WTC11 (cell line): ENCODE measurements at regions not wholly inside any gene's neighbourhood (a gene's known extent, or its start where the extent isn't known, plus 50 kb on each side); places are given as distances from the start of the nearest gene placed in this dataset.

ENCODE experiments used
- ATF1 ChIP-seq: sonication (generic); formaldehyde crosslinking; IDR thresholded peaks from 2 replicates; pipeline ENCODE4 v1.8.1; 2023; ENCODE audit warnings: mild to moderate bottlenecking, moderate library complexity, missing genetic modification reagents
- CBFB ChIP-seq: sonication (generic); formaldehyde crosslinking; IDR thresholded peaks from 2 replicates; pipeline ENCODE4 v1.8.1; 2022; ENCODE audit warnings: mild to moderate bottlenecking, low read depth, missing genetic modification reagents
- FOXP1 ChIP-seq: sonication (generic); formaldehyde crosslinking; IDR thresholded peaks from 2 replicates; pipeline ENCODE4 v1.8.0; 2022; ENCODE audit warnings: missing genetic modification reagents, mild to moderate bottlenecking, moderate library complexity, borderline replicate concordance
- HMGA2 ChIP-seq: fragments of 250-450 bp; sonication (Bioruptor Pico); IDR thresholded peaks from 2 replicates; pipeline ENCODE4 v1.4.0; 2021; ENCODE audit warnings: mild to moderate bottlenecking, moderate library complexity
- NFATC4 ChIP-seq: fragments of 250-450 bp; sonication (Bioruptor Pico); IDR thresholded peaks from 2 replicates; pipeline ENCODE4 v1.9.0; 2021; ENCODE audit warnings: mild to moderate bottlenecking
- NFE2L1 ChIP-seq: sonication (generic); formaldehyde crosslinking; IDR thresholded peaks from 2 replicates; pipeline ENCODE4 v1.8.1; 2023; ENCODE audit warnings: missing genetic modification reagents
- NR1H2 ChIP-seq: sonication (generic); formaldehyde crosslinking; IDR thresholded peaks from 2 replicates; pipeline ENCODE4 v1.9.0; 2021; ENCODE audit warnings: mild to moderate bottlenecking, moderate library complexity, missing genetic modification reagents
- NR2C2 ChIP-seq: sonication (generic); formaldehyde crosslinking; IDR thresholded peaks from 2 replicates; pipeline ENCODE4 v1.8.0; 2022; ENCODE audit warnings: mild to moderate bottlenecking, missing genetic modification reagents
- NR3C1 ChIP-seq: sonication (generic); formaldehyde crosslinking; conservative IDR thresholded peaks from 2 replicates; pipeline ENCODE4 v1.8.1; 2023; ENCODE audit warnings: low read depth, mild to moderate bottlenecking, missing genetic modification reagents
- TP53 ChIP-seq: sonication (generic); formaldehyde crosslinking; IDR thresholded peaks from 2 replicates; pipeline ENCODE4 v1.8.1; 2023; ENCODE audit warnings: mild to moderate bottlenecking, missing genetic modification reagents
- ZNF138 ChIP-seq: sonication (generic); formaldehyde crosslinking; conservative IDR thresholded peaks from 2 replicates; pipeline ENCODE4 v1.8.1; 2022; ENCODE audit warnings: mild to moderate bottlenecking, moderate library complexity, missing genetic modification reagents
- ZNF232 ChIP-seq: sonication (generic); formaldehyde crosslinking; IDR thresholded peaks from 2 replicates; pipeline ENCODE4 v1.8.0; 2022; ENCODE audit warnings: mild to moderate bottlenecking, missing genetic modification reagents
- ZNF423 ChIP-seq: fragments of 250-450 bp; sonication (Bioruptor Pico); IDR thresholded peaks from 2 replicates; pipeline ENCODE4 v2.1.2; 2022; ENCODE audit warnings: mild to moderate bottlenecking, moderate library complexity
- TF ChIP-seq, protein P1 (sequence below): sonication (generic); formaldehyde crosslinking; IDR thresholded peaks from 2 replicates; pipeline ENCODE4 v1.8.0; 2022; ENCODE audit warnings: missing genetic modification reagents
- TF ChIP-seq, protein P2 (sequence below): fragments of 250-450 bp; sonication (Bioruptor Pico); IDR thresholded peaks from 2 replicates; pipeline ENCODE4 v1.9.0; 2021; ENCODE audit warnings: moderate library complexity, mild to moderate bottlenecking, inconsistent platforms, borderline replicate concordance
- TF ChIP-seq, protein P3 (sequence below): fragments of 250-450 bp; sonication (Bioruptor Pico); conservative IDR thresholded peaks from 2 replicates; pipeline ENCODE4 v1.9.0; 2021; ENCODE audit warnings: mild to moderate bottlenecking
- TF ChIP-seq, protein P4 (sequence below): sonication (generic); formaldehyde crosslinking; IDR thresholded peaks from 2 replicates; pipeline ENCODE4 v1.8.1; 2023; ENCODE audit warnings: mild to moderate bottlenecking, missing genetic modification reagents, borderline replicate concordance
- TF ChIP-seq, protein P5 (sequence below): sonication (generic); formaldehyde crosslinking; IDR thresholded peaks from 2 replicates; pipeline ENCODE4 v1.8.0; 2022; ENCODE audit warnings: mild to moderate bottlenecking, missing genetic modification reagents
- TF ChIP-seq, protein P6 (sequence below): sonication (generic); formaldehyde crosslinking; IDR thresholded peaks from 2 replicates; pipeline ENCODE4 v1.8.0; 2022; ENCODE audit warnings: mild to moderate bottlenecking, missing genetic modification reagents
- TF ChIP-seq, protein P7 (sequence below): sonication (generic); formaldehyde crosslinking; IDR thresholded peaks from 2 replicates; pipeline ENCODE4 v1.8.1; 2023; ENCODE audit warnings: mild to moderate bottlenecking, missing genetic modification reagents
- TF ChIP-seq, protein P8 (sequence below): fragments of 250-450 bp; sonication (Bioruptor Pico); IDR thresholded peaks from 2 replicates; pipeline ENCODE4 v2.1.2; 2022; ENCODE audit warnings: mild to moderate bottlenecking, moderate library complexity
- TF ChIP-seq, protein P9 (sequence below): sonication (generic); formaldehyde crosslinking; IDR thresholded peaks from 2 replicates; pipeline ENCODE4 v1.8.1; 2022; ENCODE audit warnings: mild to moderate bottlenecking, moderate library complexity, missing genetic modification reagents

DNA sequence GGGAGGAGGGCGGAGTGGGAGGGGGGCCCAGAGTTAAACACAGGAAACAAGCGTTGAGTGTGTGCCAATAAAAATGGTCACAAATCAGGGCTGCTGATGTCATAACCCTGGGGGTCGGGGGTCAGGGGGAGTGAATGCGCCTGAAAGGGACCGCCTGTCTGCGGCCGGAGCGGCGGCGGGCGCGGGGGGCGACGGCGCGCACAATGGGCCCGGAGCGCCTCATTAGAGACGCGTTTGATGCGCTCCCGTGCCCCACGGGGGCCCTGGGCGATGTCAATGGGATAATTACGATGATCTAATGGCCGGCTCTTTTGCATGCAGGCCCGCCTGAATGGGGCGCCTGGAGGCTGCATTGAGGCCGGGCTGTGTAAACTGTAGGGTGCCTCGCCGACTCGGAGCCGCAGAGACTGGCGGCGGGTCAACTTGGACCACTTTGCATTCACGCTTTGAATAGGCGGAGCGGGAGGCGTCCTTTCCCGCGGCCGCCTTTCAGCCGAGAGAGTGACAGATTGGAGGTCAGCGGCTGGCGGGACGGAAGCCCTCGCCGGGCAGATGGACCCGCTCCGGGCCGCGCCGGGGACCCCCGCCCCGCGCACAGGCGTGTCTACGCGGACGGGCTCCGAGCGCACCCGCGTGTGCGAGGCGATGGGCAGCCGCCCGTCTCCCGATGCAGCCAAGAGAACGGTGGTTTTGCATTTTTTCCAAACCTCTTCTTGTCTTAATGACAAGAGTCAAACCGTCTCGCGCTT lies 296.1 kb downstream of the TFAP2C start (continued):
- TF ChIP-seq, protein P1, sequence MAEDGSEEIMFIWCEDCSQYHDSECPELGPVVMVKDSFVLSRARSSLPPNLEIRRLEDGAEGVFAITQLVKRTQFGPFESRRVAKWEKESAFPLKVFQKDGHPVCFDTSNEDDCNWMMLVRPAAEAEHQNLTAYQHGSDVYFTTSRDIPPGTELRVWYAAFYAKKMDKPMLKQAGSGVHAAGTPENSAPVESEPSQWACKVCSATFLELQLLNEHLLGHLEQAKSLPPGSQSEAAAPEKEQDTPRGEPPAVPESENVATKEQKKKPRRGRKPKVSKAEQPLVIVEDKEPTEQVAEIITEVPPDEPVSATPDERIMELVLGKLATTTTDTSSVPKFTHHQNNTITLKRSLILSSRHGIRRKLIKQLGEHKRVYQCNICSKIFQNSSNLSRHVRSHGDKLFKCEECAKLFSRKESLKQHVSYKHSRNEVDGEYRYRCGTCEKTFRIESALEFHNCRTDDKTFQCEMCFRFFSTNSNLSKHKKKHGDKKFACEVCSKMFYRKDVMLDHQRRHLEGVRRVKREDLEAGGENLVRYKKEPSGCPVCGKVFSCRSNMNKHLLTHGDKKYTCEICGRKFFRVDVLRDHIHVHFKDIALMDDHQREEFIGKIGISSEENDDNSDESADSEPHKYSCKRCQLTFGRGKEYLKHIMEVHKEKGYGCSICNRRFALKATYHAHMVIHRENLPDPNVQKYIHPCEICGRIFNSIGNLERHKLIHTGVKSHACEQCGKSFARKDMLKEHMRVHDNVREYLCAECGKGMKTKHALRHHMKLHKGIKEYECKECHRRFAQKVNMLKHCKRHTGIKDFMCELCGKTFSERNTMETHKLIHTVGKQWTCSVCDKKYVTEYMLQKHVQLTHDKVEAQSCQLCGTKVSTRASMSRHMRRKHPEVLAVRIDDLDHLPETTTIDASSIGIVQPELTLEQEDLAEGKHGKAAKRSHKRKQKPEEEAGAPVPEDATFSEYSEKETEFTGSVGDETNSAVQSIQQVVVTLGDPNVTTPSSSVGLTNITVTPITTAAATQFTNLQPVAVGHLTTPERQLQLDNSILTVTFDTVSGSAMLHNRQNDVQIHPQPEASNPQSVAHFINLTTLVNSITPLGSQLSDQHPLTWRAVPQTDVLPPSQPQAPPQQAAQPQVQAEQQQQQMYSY (CRISPR knock-in tag), result no peak
- TF ChIP-seq, protein P2, sequence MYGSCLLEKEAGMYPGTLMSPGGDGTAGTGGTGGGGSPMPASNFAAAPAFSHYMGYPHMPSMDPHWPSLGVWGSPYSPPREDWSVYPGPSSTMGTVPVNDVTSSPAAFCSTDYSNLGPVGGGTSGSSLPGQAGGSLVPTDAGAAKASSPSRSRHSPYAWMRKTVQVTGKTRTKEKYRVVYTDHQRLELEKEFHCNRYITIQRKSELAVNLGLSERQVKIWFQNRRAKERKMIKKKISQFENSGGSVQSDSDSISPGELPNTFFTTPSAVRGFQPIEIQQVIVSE, result no peak
- TF ChIP-seq, protein P3, sequence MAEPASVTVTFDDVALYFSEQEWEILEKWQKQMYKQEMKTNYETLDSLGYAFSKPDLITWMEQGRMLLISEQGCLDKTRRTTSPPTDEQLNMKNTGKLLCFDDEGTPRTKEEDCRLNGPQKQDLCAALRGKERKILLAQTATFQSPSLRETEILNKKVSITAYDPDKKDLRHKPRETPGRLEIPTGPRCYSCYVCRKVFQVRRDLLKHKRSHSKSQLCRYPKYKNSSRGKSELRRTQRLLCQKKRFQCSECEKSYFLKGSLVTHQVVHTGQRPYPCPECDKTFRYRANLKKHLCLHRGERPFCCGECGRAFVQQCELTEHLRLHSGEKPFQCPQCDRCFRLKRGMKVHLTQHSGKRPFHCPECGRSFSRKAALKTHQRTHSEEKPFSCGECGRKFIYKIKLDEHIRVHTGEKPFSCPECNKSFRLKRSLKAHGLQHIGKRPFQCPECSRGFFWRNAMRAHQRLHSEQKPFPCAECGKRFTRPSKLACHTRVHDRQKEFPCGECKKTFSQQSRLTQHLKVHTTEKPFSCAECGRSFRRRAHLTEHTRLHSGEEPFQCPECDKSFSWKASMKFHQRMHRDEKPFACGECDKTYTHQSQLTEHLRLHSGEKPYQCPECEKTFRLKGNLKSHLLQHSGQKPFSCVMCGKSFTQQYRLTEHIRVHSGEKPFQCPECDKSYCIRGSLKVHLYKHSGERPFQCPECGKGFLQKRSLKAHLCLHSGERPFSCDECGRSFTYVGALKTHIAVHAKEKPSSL, result no peak
- TF ChIP-seq TP53 (CRISPR knock-in tag) (peak; percentile 62; the same call in 1 of the 2 replicates), NFATC4 (CRISPR knock-in tag) (no peak), NR3C1 (CRISPR knock-in tag) (no peak), FOXP1 (CRISPR knock-in tag) (0 out of 2 replicates have a peak, but pooled peaks have one; percentile 24), NFE2L1 (CRISPR knock-in tag) (no peak), CBFB (CRISPR knock-in tag) (no peak), ZNF423 (CRISPR knock-in tag) (peak; percentile 62), NR2C2 (CRISPR knock-in tag) (0 out of 2 replicates have a peak, but pooled peaks have one; percentile 29), ZNF232 (no peak), NR1H2 (no peak), ATF1 (CRISPR knock-in tag) (no peak), HMGA2 (no peak), ZNF138 (CRISPR knock-in tag) (no peak; the same call in 1 of the 2 replicates)
- TF ChIP-seq, protein P4, sequence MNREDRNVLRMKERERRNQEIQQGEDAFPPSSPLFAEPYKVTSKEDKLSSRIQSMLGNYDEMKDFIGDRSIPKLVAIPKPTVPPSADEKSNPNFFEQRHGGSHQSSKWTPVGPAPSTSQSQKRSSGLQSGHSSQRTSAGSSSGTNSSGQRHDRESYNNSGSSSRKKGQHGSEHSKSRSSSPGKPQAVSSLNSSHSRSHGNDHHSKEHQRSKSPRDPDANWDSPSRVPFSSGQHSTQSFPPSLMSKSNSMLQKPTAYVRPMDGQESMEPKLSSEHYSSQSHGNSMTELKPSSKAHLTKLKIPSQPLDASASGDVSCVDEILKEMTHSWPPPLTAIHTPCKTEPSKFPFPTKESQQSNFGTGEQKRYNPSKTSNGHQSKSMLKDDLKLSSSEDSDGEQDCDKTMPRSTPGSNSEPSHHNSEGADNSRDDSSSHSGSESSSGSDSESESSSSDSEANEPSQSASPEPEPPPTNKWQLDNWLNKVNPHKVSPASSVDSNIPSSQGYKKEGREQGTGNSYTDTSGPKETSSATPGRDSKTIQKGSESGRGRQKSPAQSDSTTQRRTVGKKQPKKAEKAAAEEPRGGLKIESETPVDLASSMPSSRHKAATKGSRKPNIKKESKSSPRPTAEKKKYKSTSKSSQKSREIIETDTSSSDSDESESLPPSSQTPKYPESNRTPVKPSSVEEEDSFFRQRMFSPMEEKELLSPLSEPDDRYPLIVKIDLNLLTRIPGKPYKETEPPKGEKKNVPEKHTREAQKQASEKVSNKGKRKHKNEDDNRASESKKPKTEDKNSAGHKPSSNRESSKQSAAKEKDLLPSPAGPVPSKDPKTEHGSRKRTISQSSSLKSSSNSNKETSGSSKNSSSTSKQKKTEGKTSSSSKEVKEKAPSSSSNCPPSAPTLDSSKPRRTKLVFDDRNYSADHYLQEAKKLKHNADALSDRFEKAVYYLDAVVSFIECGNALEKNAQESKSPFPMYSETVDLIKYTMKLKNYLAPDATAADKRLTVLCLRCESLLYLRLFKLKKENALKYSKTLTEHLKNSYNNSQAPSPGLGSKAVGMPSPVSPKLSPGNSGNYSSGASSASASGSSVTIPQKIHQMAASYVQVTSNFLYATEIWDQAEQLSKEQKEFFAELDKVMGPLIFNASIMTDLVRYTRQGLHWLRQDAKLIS (CRISPR knock-in tag), result no peak
- TF ChIP-seq, protein P5, sequence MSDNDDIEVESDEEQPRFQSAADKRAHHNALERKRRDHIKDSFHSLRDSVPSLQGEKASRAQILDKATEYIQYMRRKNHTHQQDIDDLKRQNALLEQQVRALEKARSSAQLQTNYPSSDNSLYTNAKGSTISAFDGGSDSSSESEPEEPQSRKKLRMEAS (CRISPR knock-in tag), result peak; percentile 41; the same call in 1 of the 2 replicates
- TF ChIP-seq, protein P6, sequence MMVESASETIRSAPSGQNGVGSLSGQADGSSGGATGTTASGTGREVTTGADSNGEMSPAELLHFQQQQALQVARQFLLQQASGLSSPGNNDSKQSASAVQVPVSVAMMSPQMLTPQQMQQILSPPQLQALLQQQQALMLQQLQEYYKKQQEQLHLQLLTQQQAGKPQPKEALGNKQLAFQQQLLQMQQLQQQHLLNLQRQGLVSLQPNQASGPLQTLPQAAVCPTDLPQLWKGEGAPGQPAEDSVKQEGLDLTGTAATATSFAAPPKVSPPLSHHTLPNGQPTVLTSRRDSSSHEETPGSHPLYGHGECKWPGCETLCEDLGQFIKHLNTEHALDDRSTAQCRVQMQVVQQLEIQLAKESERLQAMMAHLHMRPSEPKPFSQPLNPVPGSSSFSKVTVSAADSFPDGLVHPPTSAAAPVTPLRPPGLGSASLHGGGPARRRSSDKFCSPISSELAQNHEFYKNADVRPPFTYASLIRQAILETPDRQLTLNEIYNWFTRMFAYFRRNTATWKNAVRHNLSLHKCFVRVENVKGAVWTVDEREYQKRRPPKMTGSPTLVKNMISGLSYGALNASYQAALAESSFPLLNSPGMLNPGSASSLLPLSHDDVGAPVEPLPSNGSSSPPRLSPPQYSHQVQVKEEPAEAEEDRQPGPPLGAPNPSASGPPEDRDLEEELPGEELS (CRISPR knock-in tag), result peak; percentile 33; the same call in 1 of the 2 replicates
- TF ChIP-seq, protein P7, sequence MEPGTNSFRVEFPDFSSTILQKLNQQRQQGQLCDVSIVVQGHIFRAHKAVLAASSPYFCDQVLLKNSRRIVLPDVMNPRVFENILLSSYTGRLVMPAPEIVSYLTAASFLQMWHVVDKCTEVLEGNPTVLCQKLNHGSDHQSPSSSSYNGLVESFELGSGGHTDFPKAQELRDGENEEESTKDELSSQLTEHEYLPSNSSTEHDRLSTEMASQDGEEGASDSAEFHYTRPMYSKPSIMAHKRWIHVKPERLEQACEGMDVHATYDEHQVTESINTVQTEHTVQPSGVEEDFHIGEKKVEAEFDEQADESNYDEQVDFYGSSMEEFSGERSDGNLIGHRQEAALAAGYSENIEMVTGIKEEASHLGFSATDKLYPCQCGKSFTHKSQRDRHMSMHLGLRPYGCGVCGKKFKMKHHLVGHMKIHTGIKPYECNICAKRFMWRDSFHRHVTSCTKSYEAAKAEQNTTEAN, result 0 out of 2 replicates have a peak, but pooled peaks have one; percentile 60
- TF ChIP-seq, protein P8, sequence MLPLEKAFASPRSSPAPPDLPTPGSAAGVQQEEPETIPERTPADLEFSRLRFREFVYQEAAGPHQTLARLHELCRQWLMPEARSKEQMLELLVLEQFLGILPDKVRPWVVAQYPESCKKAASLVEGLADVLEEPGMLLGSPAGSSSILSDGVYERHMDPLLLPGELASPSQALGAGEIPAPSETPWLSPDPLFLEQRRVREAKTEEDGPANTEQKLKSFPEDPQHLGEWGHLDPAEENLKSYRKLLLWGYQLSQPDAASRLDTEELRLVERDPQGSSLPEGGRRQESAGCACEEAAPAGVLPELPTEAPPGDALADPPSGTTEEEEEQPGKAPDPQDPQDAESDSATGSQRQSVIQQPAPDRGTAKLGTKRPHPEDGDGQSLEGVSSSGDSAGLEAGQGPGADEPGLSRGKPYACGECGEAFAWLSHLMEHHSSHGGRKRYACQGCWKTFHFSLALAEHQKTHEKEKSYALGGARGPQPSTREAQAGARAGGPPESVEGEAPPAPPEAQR (CRISPR knock-in tag), result no peak
- TF ChIP-seq, protein P9, sequence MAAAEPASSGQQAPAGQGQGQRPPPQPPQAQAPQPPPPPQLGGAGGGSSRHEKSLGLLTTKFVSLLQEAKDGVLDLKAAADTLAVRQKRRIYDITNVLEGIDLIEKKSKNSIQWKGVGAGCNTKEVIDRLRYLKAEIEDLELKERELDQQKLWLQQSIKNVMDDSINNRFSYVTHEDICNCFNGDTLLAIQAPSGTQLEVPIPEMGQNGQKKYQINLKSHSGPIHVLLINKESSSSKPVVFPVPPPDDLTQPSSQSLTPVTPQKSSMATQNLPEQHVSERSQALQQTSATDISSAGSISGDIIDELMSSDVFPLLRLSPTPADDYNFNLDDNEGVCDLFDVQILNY, result 0 out of 2 replicates have a peak, but pooled peaks have one; percentile 50
